ENCODE measurements at regions not wholly inside any gene's neighbourhood (a gene's known extent, or its start where the extent isn't known, plus 50 kb on each side); places are given as distances from the start of the nearest gene placed in this dataset.

DNA sequence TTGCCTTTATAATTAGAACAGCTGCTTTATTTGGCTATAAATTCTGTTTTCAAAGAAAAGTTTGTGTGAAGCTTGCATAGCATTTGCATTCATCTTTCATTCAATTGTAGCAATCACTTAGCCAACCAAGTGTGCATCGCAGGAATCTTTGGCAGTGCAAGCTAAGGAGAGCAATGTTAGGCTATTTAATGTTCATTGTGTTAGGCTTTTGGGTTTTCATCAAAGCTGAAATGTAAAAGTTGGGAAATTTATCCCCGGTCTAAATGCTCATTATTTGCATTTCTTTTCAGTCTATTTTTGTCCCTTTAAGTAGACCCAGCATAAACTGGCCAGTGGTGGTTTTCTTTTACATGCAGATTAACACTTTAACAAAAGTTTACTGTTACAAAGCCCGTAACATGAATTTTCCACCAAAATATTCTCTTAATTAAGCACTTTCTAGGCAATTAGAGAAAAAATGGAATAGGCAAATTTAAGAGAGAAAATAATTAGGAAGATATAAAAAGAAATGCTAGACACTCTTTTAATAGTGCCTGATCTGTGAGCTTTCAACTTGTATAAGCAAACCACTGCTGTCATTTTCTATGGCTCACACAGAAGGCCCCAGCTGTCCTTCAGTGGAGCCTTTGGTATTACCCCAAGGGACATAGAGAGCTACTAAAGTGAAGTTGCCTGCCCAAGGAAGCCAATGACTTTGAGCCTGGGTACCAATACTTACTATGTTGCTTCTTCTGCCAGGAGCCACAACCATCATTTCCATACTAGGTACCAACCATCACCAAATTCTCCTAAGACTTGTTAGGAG lies 898.9 kb upstream of the SEL1L start:
- no peak for TF ChIP-seq EZH2 (IDR thresholded peaks at IDR 0.05; ENCODE audit: borderline replicate concordance, low read length)
- TF ChIP-seq, protein P1, sequence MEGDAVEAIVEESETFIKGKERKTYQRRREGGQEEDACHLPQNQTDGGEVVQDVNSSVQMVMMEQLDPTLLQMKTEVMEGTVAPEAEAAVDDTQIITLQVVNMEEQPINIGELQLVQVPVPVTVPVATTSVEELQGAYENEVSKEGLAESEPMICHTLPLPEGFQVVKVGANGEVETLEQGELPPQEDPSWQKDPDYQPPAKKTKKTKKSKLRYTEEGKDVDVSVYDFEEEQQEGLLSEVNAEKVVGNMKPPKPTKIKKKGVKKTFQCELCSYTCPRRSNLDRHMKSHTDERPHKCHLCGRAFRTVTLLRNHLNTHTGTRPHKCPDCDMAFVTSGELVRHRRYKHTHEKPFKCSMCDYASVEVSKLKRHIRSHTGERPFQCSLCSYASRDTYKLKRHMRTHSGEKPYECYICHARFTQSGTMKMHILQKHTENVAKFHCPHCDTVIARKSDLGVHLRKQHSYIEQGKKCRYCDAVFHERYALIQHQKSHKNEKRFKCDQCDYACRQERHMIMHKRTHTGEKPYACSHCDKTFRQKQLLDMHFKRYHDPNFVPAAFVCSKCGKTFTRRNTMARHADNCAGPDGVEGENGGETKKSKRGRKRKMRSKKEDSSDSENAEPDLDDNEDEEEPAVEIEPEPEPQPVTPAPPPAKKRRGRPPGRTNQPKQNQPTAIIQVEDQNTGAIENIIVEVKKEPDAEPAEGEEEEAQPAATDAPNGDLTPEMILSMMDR (IDR thresholded peaks at IDR 0.05; ENCODE audit: low read length), result no peak
